ENCODE measurements at regions not wholly inside any gene's neighbourhood (a gene's known extent, or its start where the extent isn't known, plus 50 kb on each side); places are given as distances from the start of the nearest gene placed in this dataset.

DNA sequence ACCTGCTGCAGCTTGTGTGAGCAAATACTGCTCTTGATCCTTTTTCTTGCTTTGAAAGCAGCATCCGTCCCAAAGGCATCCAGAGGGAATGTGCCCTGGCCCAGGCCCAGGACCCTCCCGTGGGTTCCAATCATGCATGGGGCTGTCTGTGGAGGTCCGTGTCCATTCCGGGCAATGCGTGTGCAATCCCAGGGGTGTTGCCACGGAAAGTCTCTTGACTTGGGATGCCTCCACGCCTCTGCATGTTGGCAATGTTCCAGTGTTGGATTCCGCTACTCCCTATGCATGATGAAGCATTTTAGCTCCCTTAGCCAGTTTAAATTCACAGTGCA, 105.7 kb downstream of the SNRPN start:
- no peaks in the 10 kb centered on the region for H3K9me1 ChIP-seq (ENCODE audit: insufficient read depth, low read length)
- no peak overlapping the region for H3K27ac ChIP-seq (ENCODE audit: insufficient read depth, low read length)
- no peak overlapping the region for H3K18ac ChIP-seq (ENCODE audit: low read depth, low read length)
- ChIA-PET CTCF (no interaction called here), POLR2A (ENCODE audit: unreplicated experiment) (no interaction called here)
- no peak overlapping the region for H2BK5ac ChIP-seq (ENCODE audit: low read depth, low read length, poor library complexity, severe bottlenecking)
- TF ChIP-seq MAZ (IDR thresholded peaks at IDR 0.05; ENCODE audit: borderline replicate concordance, low read depth, low read length) (no peak), RCOR1 (IDR thresholded peaks at IDR 0.05; ENCODE audit: insufficient replicate concordance, low read length) (no peak), POLR2A (IDR thresholded peaks at IDR 0.05; ENCODE audit: low read depth, low read length) (no peak), NFE2L2 (IDR thresholded peaks at IDR 0.05; ENCODE audit: low read depth, low read length) (no peak), MXI1 (IDR thresholded peaks at IDR 0.05; ENCODE audit: borderline replicate concordance, low read depth, low read length) (no peak), RFX5 (IDR thresholded peaks at IDR 0.05; ENCODE audit: low read depth, low read length) (no peak), CEBPB (IDR thresholded peaks at IDR 0.05; ENCODE audit: low read depth, low read length) (no peak), FOS (IDR thresholded peaks at IDR 0.05; ENCODE audit: low read depth, low read length) (no peak), BHLHE40 (IDR thresholded peaks at IDR 0.05; ENCODE audit: low read depth, low read length) (no peak), RAD21 (IDR thresholded peaks at IDR 0.05; ENCODE audit: low read length) (no peak), CHD1 (IDR thresholded peaks at IDR 0.05; ENCODE audit: low read depth, low read length) (no peak), SMC3 (IDR thresholded peaks at IDR 0.05; ENCODE audit: low read depth, low read length) (no peak)
- TF ChIP-seq, protein P1, sequence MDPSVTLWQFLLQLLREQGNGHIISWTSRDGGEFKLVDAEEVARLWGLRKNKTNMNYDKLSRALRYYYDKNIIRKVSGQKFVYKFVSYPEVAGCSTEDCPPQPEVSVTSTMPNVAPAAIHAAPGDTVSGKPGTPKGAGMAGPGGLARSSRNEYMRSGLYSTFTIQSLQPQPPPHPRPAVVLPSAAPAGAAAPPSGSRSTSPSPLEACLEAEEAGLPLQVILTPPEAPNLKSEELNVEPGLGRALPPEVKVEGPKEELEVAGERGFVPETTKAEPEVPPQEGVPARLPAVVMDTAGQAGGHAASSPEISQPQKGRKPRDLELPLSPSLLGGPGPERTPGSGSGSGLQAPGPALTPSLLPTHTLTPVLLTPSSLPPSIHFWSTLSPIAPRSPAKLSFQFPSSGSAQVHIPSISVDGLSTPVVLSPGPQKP (IDR thresholded peaks at IDR 0.05; ENCODE audit: borderline replicate concordance, low read depth, low read length) = no peak
- TF ChIP-seq, protein P2, sequence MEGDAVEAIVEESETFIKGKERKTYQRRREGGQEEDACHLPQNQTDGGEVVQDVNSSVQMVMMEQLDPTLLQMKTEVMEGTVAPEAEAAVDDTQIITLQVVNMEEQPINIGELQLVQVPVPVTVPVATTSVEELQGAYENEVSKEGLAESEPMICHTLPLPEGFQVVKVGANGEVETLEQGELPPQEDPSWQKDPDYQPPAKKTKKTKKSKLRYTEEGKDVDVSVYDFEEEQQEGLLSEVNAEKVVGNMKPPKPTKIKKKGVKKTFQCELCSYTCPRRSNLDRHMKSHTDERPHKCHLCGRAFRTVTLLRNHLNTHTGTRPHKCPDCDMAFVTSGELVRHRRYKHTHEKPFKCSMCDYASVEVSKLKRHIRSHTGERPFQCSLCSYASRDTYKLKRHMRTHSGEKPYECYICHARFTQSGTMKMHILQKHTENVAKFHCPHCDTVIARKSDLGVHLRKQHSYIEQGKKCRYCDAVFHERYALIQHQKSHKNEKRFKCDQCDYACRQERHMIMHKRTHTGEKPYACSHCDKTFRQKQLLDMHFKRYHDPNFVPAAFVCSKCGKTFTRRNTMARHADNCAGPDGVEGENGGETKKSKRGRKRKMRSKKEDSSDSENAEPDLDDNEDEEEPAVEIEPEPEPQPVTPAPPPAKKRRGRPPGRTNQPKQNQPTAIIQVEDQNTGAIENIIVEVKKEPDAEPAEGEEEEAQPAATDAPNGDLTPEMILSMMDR (conservative IDR thresholded peaks at IDR 0.05; ENCODE audit: low read depth, low read length) = no peak
- TF ChIP-seq, protein P3, sequence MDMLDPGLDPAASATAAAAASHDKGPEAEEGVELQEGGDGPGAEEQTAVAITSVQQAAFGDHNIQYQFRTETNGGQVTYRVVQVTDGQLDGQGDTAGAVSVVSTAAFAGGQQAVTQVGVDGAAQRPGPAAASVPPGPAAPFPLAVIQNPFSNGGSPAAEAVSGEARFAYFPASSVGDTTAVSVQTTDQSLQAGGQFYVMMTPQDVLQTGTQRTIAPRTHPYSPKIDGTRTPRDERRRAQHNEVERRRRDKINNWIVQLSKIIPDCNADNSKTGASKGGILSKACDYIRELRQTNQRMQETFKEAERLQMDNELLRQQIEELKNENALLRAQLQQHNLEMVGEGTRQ (IDR thresholded peaks at IDR 0.05; ENCODE audit: low read depth, low read length) = no peak
- DNase-seq (no peak), ATAC-seq (ENCODE audit: low read depth) (no peak)
- no peak overlapping the region for H3K56ac ChIP-seq (ENCODE audit: extremely low read depth, insufficient read depth, low read length)
- no TSS peak for BruUV-seq (replicated peaks)
- H4K8ac ChIP-seq (ENCODE audit: low read depth in 2 of 2, low read length in 2 of 2) = no peak overlapping the region
- no peak overlapping the region for H3K23ac ChIP-seq (ENCODE audit: low read depth, low read length)
- H3K4ac ChIP-seq (ENCODE audit: low read depth, low read length) = no peak overlapping the region
- H3K4me1 ChIP-seq (ENCODE audit: control insufficient read depth, insufficient read depth, low read length) = no peaks in the 10 kb centered on the region
- H4K5ac ChIP-seq (ENCODE audit: low read depth, low read length) = no peak overlapping the region
- no peak overlapping the region for H2BK15ac ChIP-seq (ENCODE audit: low read depth, low read length)
- in situ Hi-C loops (cut with MboI; ENCODE audit: low sequenced_read_pairs) (no loop called here), dilution Hi-C loops (cut with HindIII; ENCODE audit: low sequenced_read_pairs, unreplicated experiment) (no loop called here), intact Hi-C loops (cut with micrococcal nuclease) (no loop called here)
- WGBS, 2 experiments (ENCODE audit: extremely low coverage in 2 of 2, insufficient read length in 1 of 2) = 64% methylated on average over 7 of the region's 8 CpGs; no CpG with 5 or more reads in 1 of the 2 experiments
- H2BK20ac ChIP-seq (ENCODE audit: low read depth, low read length) = no peak overlapping the region
- H4K91ac ChIP-seq (ENCODE audit: insufficient read depth, low read depth, low read length) = no peak overlapping the region
- H3K4me2 ChIP-seq (ENCODE audit: low read depth, low read length) = no peak overlapping the region
- H4K20me1 ChIP-seq (ENCODE audit: insufficient read depth, low read length) = no peaks in the 10 kb centered on the region
- no peaks in the 10 kb centered on the region for H3K27me3 ChIP-seq (ENCODE audit: control insufficient read depth, insufficient read depth, low read length)
- H2AFZ ChIP-seq (replicated peaks; ENCODE audit: low read length, poor library complexity) = no peak overlapping the region
- H2AK9ac ChIP-seq (replicated peaks; ENCODE audit: low read depth, low read length, poor library complexity) = no peak overlapping the region
- H3K79me1 ChIP-seq (ENCODE audit: low read depth in 1 of 2, low read length in 2 of 2) = no peaks in the 10 kb centered on the region
- H3K4me3 ChIP-seq (ENCODE audit: insufficient read depth, low read depth, low read length) = no peak overlapping the region
- peaks cover 99% of the 10 kb centered on the region for H3K36me3 ChIP-seq (ENCODE audit: control insufficient read depth, insufficient read depth, low read length)
- no peak overlapping the region for H2AK5ac ChIP-seq (ENCODE audit: low read depth, low read length)
- H3K9me3 ChIP-seq (ENCODE audit: control insufficient read depth, insufficient read depth, low read length) = peaks cover 100% of the 10 kb centered on the region
- no peak overlapping the region for H3K9ac ChIP-seq (ENCODE audit: low read depth, low read length)
- H2BK120ac ChIP-seq (ENCODE audit: low read depth, low read length) = no peak overlapping the region
- H3K14ac ChIP-seq (replicated peaks; ENCODE audit: low read depth, low read length) = no peak overlapping the region
